ENCODE measurements at regions not wholly inside any gene's neighbourhood (a gene's known extent, or its start where the extent isn't known, plus 50 kb on each side); places are given as distances from the start of the nearest gene placed in this dataset.
"Not testable (repeated sequence)": the region's sequence is repeated elsewhere in the genome, so short reads cannot be mapped to it uniquely, and the experiment has no call there.

DNA sequence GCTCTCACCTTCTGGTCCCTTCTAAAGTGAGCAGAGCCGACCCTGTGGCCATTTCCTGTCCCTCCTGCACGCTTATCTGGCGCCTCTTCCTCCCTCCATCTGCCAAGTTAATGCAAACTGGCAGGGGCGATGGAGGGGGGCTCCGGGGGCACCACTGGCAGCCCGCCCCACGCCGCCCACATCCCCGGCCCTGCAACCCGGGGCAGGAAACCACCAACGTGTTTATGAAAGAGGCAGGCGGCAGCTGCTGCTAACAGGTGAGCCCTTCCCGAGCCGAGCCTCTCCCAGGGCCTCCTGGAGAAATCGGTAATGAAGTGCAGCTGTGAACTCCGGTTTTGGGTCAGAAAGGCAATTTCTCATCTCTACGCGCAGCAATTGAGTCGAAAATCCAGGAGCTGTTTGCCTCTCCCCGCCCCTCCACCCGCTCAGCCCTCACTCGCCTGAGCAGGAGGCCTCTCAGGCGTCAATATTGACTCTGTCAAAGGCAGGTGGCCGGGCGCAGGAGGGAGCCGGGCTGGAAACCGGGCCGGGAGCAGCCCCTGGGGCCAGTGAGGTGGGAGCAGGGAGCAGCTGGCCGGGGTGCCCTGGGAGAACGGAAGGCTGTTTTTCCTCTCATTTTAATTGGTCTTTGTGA lies 164.4 kb upstream of the GSE1 start:
- H3K79me2 ChIP-seq (ENCODE audit: low read length): no peaks in the 10 kb centered on the region
- peaks cover 34% of the 10 kb centered on the region for H3K27me3 ChIP-seq (ENCODE audit: low read depth, low read length)
- H4K20me1 ChIP-seq (ENCODE audit: insufficient read depth, low read length): 0 out of 2 replicates have a peak, but pooled peaks cover 4% of the 10 kb centered on the region
- peak overlapping the region; percentile 58 for H3K4me2 ChIP-seq (ENCODE audit: low read length)
- no peaks in the 10 kb centered on the region for H3K36me3 ChIP-seq (replicated peaks; ENCODE audit: low read depth, low read length)
- 0 out of 2 replicates have a peak overlapping the region, but pooled peaks have one; percentile 2 for H3K9ac ChIP-seq (ENCODE audit: low read length)
- H3K27ac ChIP-seq (ENCODE audit: low read length): no peak overlapping the region
- no peak overlapping the region for H2AFZ ChIP-seq (ENCODE audit: low read depth, low read length)
- peaks cover 24% of the 10 kb centered on the region for H3K4me1 ChIP-seq (ENCODE audit: low read length)
- peak overlapping the region; percentile 41 for H3K4me3 ChIP-seq (ENCODE audit: low read length)
- H3K9me3 ChIP-seq (ENCODE audit: insufficient read depth, low read length): no peaks in the 10 kb centered on the region
- TF ChIP-seq, protein P1, sequence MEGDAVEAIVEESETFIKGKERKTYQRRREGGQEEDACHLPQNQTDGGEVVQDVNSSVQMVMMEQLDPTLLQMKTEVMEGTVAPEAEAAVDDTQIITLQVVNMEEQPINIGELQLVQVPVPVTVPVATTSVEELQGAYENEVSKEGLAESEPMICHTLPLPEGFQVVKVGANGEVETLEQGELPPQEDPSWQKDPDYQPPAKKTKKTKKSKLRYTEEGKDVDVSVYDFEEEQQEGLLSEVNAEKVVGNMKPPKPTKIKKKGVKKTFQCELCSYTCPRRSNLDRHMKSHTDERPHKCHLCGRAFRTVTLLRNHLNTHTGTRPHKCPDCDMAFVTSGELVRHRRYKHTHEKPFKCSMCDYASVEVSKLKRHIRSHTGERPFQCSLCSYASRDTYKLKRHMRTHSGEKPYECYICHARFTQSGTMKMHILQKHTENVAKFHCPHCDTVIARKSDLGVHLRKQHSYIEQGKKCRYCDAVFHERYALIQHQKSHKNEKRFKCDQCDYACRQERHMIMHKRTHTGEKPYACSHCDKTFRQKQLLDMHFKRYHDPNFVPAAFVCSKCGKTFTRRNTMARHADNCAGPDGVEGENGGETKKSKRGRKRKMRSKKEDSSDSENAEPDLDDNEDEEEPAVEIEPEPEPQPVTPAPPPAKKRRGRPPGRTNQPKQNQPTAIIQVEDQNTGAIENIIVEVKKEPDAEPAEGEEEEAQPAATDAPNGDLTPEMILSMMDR (IDR thresholded peaks at IDR 0.05; ENCODE audit: low read depth, low read length): no peak
- TF ChIP-seq EZH2phosphoT487 (IDR thresholded peaks at IDR 0.05; ENCODE audit: low read depth): no peak

DNA sequence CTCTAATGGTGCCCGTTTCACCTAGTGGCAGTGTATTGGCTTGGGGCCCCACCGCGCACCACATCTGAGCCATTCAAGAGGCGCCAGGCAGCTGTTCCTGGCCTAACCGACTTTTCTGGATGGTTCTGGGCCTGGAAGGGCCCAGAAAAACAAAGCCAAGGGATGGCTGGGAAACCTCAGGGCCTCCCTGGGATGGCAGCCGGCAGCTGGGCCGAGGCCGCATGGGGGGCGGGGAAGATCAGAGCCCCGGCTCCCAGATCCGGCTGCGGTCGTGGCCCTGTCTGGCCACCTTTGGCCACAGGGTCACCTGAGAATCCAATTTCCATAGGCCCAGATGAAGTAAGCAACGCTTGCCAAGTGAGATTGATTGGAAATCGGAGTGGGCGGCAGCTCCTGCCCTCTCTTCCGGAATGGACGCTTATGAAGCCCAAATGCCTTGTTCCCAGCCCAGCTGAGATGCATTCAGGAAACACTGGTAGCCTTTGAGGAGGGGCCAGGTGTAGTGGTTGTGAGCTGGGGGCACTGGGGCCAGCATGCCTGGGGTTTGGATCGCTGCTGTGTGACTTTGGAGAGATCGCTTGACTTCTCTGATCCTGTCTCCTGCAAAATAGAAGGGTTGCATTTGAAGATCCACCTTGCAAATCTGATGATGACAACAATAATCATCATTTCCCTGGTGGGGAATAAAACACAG lies 163.8 kb upstream of the GSE1 start:
- Histone ChIP-seq H3K27ac (ENCODE audit: low read length) (no peak overlapping the region), H4K20me1 (ENCODE audit: insufficient read depth, low read length) (0 out of 2 replicates have a peak, but pooled peaks cover 4% of the 10 kb centered on the region), H3K36me3 (replicated peaks; ENCODE audit: low read depth, low read length) (no peaks in the 10 kb centered on the region), H3K4me2 (ENCODE audit: low read length) (peak overlapping the region; percentile 58), H3K27me3 (ENCODE audit: low read depth, low read length) (peaks cover 31% of the 10 kb centered on the region), H3K79me2 (ENCODE audit: low read length) (no peaks in the 10 kb centered on the region), H3K9ac (ENCODE audit: low read length) (0 out of 2 replicates have a peak overlapping the region, but pooled peaks have one; percentile 2), H3K9me3 (ENCODE audit: insufficient read depth, low read length) (no peaks in the 10 kb centered on the region), H3K4me1 (ENCODE audit: low read length) (peaks cover 24% of the 10 kb centered on the region), H3K4me3 (ENCODE audit: low read length) (peak overlapping the region; percentile 41), H2AFZ (ENCODE audit: low read depth, low read length) (no peak overlapping the region)
- TF ChIP-seq EZH2phosphoT487 (IDR thresholded peaks at IDR 0.05; ENCODE audit: low read depth): no peak
- TF ChIP-seq, protein P1 (IDR thresholded peaks at IDR 0.05; ENCODE audit: low read depth, low read length): no peak

DNA sequence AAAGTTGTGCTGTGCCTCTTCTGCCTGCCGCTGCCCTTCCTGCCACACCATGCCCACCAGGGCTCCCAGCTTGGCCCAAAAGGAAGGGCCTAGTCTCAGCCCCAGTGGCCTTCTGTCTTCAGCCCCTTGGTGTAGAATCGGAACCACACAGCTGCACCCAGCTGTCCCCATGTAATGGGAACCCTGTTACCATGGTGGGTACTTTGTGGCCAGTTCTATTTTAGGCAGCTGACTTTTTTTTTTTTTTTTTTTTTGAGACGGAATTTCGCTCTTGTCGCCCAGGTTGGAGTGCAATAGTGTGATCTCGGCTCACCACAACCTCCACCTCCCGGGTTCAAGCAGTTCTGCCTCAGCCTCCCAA lies 163.3 kb upstream of the GSE1 start:
- Histone ChIP-seq H3K27me3 (ENCODE audit: low read depth, low read length) (peaks cover 29% of the 10 kb centered on the region), H3K36me3 (replicated peaks; ENCODE audit: low read depth, low read length) (no peaks in the 10 kb centered on the region), H3K9ac (ENCODE audit: low read length) (no peak overlapping the region), H4K20me1 (ENCODE audit: insufficient read depth, low read length) (0 out of 2 replicates have a peak, but pooled peaks cover 4% of the 10 kb centered on the region), H3K27ac (ENCODE audit: low read length) (no peak overlapping the region), H3K9me3 (ENCODE audit: insufficient read depth, low read length) (no peaks in the 10 kb centered on the region), H3K79me2 (ENCODE audit: low read length) (no peaks in the 10 kb centered on the region), H3K4me2 (ENCODE audit: low read length) (no peak overlapping the region), H2AFZ (ENCODE audit: low read depth, low read length) (no peak overlapping the region), H3K4me3 (ENCODE audit: low read length) (no peak overlapping the region), H3K4me1 (ENCODE audit: low read length) (peaks cover 24% of the 10 kb centered on the region)
- no peak for TF ChIP-seq EZH2phosphoT487 (IDR thresholded peaks at IDR 0.05; ENCODE audit: low read depth)
- TF ChIP-seq, protein P1 (IDR thresholded peaks at IDR 0.05; ENCODE audit: low read depth, low read length): no peak

DNA sequence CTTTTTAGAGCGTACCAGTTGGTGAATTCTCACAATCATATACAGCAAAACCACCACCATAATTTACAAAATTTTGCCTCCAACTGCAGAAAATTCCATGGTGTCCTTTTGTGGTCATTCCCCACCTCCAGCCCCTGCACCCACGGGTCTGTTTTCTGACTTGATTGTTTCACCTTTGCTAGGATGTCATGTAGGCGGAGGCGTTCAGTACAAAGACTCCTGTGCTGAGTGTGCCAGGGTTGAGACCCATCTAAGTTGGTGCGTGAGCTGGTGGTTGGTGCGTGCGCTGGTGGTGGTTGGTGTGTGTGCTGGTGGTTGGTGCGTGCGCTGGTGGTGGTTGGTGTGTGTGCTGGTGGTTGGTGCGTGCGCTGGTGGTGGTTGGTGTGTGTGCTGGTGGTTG lies 162.0 kb upstream of the GSE1 start:
- Histone ChIP-seq H3K4me1 (ENCODE audit: low read length) (peaks cover 24% of the 10 kb centered on the region), H3K27me3 (ENCODE audit: low read depth, low read length) (peaks cover 29% of the 10 kb centered on the region)
- not testable (repeated sequence) for H3K9me3 ChIP-seq (ENCODE audit: insufficient read depth, low read length); H3K4me3 ChIP-seq (ENCODE audit: low read length); H4K20me1 ChIP-seq (ENCODE audit: insufficient read depth, low read length); H3K79me2 ChIP-seq (ENCODE audit: low read length); H2AFZ ChIP-seq (ENCODE audit: low read depth, low read length); H3K27ac ChIP-seq (ENCODE audit: low read length); H3K36me3 ChIP-seq (replicated peaks; ENCODE audit: low read depth, low read length); H3K4me2 ChIP-seq (ENCODE audit: low read length); H3K9ac ChIP-seq (ENCODE audit: low read length)
